Forelimb muscle (tissue), 1 donor: ENCODE measurements at regions not wholly inside any gene's neighbourhood (a gene's known extent, or its start where the extent isn't known, plus 50 kb on each side); places are given as distances from the start of the nearest gene placed in this dataset.

Experiments
- DNase-seq: peaks from one replicate; pipeline ENCODE4 v3.0.0-alpha.2; 2013; ENCODE audit warnings: low read depth

DNA sequence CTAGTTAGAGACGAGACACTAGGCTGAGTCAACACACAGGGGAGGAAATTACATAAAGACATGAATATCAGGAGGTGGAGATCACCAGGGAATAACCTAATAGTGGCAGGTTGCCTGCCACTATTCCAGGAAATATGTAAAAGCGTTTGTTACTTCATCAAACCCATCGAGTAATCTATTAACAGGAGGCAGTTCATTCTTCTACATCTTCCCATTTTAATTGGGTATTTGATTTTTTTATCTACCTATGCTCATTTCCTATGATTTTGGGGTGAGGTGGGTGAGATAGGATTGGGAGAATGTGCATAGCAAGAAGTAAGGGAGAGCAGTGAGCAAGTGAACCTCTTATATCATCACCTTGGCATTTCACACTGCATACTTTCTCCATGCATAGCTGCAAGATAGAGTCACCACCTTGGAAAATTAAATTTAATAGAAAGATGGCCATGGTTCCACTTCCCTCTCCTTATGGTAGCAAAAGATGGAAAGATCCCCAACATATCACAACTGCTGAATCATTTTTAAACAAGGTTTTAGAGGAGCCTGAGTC is 312.2 kb downstream of the TMEM114 start:
- no peak for DNase-seq

DNA sequence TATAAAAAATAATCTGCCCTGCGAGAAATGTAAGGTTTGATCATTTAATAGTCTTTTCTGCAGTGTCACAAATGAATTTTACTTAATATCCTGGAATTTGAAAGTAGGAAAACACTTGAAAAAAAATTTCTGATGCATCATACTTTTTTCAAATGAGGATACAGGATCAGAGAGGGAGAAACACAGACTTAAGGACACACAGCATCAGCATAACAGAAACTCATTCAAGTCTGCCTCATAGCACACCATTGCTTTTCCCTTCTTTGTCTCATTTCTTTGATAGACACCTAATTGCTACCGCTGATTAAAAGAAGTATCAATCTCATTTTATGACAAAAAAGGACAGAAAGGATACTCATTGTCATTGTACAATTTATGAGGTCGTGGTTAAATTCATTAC is 319.0 kb downstream of the TMEM114 start:
- no peak for DNase-seq

- no peak for DNase-seq
Observed at GRCh38 chr16:8262299-8262698, 328.0 kb downstream of the TMEM114 start.

- no peak for DNase-seq
Observed at GRCh38 chr16:8260140-8260539, 330.2 kb downstream of the TMEM114 start.

DNA sequence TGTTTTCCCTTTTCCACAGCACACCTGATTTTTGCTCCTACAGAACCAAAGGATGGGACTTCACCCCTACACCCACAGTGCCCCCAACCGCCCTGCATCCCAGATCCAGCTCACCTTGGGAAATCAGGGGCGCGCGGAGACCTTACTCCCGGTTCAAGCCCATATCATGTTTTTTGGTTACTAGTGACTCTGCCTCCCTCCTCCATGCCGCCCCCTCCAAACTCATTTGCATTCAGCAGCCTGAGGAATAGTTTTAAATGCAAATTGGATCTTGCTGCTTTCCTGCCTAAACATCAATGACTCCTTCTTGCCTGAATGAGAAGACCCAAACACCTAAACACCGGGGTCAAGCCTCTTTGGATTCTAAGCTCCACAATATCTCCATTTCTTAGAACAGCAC is 331.8 kb downstream of the TMEM114 start:
- DNase-seq = no peak

GRCh38 chr16:8257561-8257960 is 332.8 kb downstream of the TMEM114 start:
- DNase-seq = no peak

DNA sequence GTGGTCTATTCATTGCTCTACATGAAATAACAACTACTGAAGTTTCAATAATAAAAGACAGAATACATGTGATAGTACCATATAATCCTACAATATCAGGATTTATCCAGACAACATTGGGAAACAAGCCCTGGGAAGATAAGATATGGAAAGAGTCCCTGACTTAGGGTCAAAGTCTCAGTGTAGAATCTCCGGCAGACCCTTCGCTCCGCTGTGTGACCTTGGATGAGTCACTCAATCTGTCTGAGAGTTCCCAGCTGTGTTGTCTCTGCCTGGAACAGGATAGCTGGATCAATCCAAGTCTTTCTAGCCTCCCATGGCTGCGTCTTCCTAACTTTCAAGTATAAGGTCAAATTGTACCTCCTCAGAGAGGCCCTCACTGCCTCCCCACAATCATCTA is 335.9 kb downstream of the TMEM114 start:
- no peak for DNase-seq

- no peak for DNase-seq
Observed at GRCh38 chr16:8253718-8254117, 336.6 kb downstream of the TMEM114 start.

DNA sequence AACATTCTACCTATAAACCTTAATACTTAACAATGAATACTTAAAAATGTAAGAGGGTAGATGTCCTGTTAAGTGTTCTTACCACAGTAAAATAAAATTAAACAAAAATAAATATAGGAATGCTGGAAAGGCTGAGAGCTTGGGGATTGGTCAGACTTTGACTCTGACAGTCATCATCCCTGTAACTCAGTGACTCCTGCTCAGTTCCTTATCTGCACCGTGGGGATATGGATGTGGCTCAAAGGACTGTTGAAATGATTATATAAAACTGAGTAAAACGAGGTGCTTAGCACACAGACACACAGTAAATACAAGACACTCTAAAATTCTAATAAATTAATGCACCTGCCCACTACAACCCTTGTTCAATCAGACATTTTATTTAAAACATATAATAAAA is 338.6 kb downstream of the TMEM114 start:
- no peak for DNase-seq

GRCh38 chr16:8251298-8251697 is 339.0 kb downstream of the TMEM114 start:
- DNase-seq = no peak

DNA sequence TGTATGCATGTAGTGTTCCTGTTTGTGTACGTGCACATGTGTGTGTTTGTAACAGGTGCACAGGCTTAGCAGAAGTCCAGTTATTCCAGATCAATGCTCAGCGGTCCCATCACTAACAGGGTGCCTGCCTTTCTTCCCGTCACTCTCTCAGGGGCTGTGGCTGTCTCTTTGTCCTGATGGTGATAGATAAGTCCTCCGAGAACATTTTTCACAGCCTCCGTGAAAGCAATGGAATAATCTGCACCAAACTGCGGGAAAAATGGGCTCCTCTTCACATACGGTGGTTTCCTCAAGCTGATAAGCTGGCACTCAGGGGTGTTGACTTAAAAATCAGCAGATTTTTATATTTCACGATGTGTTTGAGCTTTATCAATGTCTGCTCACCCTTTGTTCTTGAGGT is 342.3 kb downstream of the TMEM114 start:
- DNase-seq = no peak

- no peak for DNase-seq
Observed at GRCh38 chr16:8243981-8244380, 346.3 kb downstream of the TMEM114 start.

GRCh38 chr16:8241408-8241807 is 348.9 kb downstream of the TMEM114 start:
- DNase-seq = no peak

- no peak for DNase-seq
Observed at GRCh38 chr16:8239443-8239842, 350.9 kb downstream of the TMEM114 start.

DNA sequence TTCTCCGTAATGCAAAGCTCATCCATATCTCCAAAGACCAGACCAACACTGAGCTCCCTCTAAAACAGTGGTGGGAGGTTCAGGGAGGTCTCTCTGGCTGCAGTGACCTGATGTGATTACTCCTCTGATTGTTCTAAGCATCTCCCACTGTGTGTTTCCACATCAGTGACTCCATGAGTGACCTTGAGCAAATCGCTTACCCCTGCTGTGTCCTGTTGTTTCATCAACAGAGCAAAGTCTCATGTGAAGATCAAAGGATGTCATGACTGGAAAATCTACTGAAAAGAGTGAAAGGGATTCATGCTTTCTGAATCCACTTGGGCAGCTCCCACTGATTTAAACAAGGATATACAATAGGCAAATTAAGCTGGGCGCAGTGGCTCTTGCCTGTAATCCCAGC is 352.9 kb downstream of the TMEM114 start:
- DNase-seq = no peak

DNA sequence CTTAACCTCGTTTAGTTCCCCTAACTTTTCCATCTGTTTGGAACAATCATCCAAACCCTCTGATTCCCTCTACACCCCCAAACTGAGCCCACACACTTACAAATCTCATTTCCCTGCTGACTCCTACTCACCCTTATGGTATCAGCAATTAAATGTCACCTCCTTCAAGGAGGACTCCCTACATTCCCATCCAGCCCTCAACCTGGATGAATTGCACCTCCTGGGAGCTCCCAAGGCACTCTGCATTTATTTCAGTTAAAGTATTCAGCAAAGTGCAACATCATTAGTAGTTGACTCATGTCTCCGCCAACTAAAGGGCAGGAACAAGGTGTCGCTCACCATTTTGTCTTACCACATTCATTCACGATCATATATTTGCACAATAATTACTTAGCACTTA is 353.5 kb downstream of the TMEM114 start:
- no peak for DNase-seq

- no peak for DNase-seq
Observed at GRCh38 chr16:8230497-8230896, 359.8 kb downstream of the TMEM114 start.

GRCh38 chr16:8229011-8229520 is 361.2 kb downstream of the TMEM114 start:
- DNase-seq = no peak

DNA sequence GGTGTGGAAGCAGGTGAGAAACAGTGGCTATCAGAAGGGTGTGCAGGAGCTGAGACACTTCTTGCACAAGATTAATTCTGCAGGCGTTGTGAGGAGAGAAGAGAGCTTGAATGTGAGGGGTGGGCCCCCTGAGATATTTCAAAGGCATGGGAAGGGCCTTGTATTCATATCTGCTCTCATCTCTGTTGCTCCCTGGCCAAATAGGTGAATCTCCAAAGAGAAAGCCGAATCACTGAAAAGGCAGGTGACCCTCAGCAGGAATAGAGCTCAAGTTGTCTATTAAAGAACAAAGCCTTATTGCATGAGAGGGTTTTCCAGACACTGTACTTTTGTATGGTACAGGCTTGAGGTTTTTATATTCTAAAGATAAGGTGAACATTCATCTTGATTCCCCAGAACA is 373.1 kb downstream of the TMEM114 start:
- no peak for DNase-seq

DNA sequence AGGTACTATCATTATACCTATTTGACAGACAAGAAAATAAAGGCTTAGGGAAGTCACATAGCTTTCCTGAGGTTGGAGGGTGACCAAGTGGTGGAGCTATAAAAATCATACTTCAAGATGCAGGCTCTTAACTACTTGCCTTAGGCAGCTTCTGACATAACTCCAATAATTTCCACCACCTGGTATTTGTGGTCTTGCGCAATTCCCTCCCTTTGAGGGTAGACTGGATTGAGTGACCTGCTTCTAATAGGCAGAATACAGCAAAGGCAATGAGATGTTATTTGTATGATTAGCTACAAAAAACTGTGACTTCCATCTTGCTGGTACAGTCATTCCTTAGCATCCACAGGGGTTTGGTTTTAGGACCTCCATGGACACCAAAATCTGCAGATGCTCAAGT is 385.5 kb downstream of the TMEM114 start:
- no peak for DNase-seq

- no peak for DNase-seq
Observed at GRCh38 chr16:8204096-8204495, 386.2 kb downstream of the TMEM114 start.

GRCh38 chr16:8203101-8203500 is 387.2 kb downstream of the TMEM114 start:
- DNase-seq = no peak

DNA sequence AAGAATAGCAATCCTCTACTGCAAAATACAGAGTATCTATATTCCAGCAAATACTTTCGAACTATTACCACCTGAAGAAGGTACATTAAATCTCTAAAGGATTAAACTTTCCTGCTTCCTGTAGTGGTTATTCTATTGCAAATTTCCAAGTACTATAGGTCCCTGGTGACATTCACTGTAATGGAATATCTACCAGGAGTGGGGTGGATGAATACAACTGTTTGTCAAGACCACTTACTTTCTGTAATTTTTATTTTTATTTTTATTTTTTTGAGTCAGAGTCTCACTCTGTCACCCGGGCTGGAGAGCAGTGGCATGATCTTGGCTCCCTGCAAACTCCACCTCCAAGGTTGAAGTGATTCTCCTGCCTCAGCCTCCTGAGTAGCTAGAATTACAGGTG is 389.5 kb downstream of the TMEM114 start:
- DNase-seq = no peak

GRCh38 chr16:8199390-8199789 is 390.9 kb downstream of the TMEM114 start:
- no peak for DNase-seq
